LoVo (cell line): ENCODE measurements at regions not wholly inside any gene's neighbourhood (a gene's known extent, or its start where the extent isn't known, plus 50 kb on each side); places are given as distances from the start of the nearest gene placed in this dataset.
A peak's percentile ranks its signal among the peaks of the same experiment; 100 is the strongest.
"Not testable (repeated sequence)": the region's sequence is repeated elsewhere in the genome, so short reads cannot be mapped to it uniquely, and the experiment has no call there.

Experiments
- DNase-seq: peaks from one replicate; pipeline ENCODE4 v3.0.0-alpha.2; 2016; ENCODE audit warnings: low spot score

DNA sequence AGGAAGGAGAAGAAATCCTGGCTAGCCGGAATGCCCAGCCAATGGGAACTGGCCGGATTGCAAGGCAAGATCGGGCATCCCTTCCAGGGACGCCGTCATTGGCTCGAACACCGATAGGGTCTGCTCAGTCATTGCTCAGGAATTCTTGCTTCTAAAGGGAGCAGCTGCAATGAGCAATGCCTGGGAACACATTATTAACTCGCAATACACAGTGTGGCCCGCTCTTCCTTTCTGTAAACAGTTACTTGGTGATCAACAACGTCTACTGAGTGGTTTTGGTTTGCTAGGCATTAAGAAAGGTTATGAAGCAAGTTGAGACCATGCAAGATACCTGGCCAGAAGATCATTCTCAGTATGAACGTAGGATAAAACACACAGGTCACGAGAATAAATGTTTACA, 165.4 kb upstream of the CITED2 start:
- DNase-seq, result peak; percentile 58

- no peak for DNase-seq
These were observed 163.9 kb upstream of the CITED2 start for GRCh38 chr6:139538366-139538765.

- DNase-seq, result peak; percentile 61
These were observed 162.5 kb upstream of the CITED2 start for GRCh38 chr6:139536751-139537617.

DNA sequence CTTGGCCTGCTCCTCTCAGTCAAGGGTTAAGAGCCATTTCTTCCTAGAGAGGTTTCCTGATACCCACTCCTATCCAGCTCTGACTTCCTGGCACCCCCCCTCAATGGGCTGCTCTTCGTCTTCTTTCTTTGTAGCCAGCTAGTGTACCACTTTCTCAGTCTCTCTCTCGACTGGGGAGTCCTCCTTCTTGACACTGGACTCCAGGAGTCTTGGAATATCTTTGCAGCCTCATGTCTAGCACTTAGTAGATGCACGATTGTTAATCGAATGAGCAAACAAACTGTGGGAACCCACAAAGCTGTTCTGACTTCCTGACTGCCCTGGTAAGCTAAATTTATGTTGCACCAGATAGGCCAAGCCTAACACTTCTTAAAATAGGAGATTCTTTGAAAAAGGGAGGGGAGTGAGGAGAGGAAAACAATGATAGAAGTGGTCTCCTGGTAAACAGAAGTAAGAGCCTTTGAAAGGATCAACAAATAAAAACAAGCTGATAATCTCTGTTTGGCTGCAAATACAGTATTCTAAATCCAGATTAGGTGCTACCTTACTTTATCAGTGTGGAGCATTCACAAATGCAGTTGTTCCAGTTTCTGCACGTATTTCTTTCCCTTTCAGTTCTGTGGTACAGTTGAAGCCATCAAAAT, 160.1 kb upstream of the CITED2 start:
- peak; percentile 8 for DNase-seq

- peak; percentile 72 for DNase-seq
These were observed 159.4 kb upstream of the CITED2 start for GRCh38 chr6:139533573-139534471.

DNA sequence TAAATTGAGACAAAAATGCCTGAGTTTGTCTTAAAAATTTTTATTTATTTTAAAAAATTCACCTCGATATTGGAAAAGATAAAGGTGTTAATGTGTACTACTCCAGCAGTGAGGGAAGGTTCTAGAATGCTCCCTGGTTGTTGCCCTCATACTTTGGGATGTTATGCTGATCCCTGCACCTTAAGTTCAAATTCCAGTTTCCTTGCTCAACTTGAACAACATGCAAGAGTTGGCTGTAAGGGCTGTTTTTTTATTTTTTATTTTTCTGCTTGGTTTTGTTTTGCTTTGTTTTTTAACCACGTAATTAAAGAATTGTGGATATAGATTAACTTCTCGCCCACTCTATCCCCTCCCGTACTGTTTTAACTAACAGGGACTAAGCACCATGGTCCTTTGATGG, 158.7 kb upstream of the CITED2 start:
- no peak for DNase-seq

GRCh38 chr6:139531148-139532115, 157.0 kb upstream of the CITED2 start:
- DNase-seq, result no peak

- DNase-seq, result no peak
These were observed 156.1 kb upstream of the CITED2 start for GRCh38 chr6:139530561-139530960.

GRCh38 chr6:139529420-139529819, 155.0 kb upstream of the CITED2 start:
- DNase-seq, result no peak

DNA sequence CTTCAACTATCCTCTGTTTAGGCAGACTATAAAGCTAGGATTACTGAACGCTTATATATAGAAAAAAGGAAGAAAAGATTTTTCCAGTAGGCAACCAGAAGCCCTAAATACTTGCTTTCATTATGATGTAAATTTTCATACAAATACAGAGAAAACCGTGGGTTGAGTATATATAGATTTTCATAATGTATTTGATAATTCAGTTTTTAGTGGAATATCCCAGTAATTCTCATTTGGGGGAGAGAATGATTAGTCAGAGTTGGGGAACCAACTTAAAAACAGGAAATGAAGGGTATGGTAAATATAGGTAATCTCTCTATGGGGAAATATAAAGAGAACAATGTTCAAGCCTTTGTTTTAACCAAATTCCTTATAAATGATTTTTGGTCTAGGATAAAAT, 154.0 kb upstream of the CITED2 start:
- no peak for DNase-seq

GRCh38 chr6:139525415-139525814, 151.0 kb upstream of the CITED2 start:
- DNase-seq, result no peak

DNA sequence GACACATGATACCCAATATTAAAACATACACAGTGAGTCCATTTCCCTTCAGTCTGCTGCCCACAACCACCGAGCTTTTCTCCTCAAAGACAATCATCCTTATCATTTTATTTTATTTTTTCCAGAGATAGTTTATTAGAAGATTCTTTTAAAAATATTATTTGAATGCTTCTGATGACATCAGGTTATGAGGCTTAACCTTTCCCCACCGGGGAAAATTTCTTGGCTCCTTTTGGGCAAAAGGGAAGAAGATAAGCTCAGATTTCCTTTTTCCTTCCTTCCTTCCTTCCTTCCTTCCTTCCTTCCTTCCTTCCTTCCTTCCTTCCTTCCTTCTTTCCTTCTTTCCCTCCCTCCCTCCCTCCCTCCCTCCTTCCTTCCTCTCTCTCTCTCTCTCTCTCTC, 149.5 kb upstream of the CITED2 start:
- DNase-seq, result no peak

DNA sequence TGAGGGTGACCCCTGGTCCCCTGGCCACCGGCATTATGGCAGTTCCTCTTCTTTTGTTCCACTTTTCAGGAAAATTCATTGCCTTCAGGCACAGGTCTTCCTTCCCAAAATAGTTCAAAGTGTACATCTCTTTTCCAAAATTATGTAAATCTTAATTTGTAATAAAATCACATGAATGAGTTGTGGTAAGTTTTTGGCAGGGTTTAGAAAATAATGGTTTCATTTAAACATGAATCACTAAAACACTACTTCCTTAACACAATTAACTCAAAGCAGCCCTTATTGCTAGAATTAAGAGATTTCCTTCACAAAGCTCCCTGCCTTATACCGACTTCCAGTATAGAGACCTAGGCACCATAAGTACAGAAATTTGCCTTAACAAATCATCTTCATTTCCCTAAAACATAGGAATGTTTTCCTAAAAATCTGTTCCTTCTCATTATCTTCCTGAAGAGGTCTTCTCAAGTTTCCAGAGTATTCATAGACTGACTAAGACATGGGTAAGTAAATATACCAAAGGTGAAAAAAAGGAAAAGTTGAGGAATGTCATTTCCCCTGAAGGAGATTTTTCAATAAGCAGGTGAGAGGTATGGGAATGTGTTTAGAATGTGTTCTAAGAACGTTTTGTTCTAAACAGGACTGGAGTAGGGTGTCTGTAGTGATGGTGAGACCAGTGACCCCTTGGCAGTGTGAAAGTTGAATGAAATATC, 148.2 kb upstream of the CITED2 start:
- DNase-seq, result no peak

- DNase-seq, result no peak
These were observed 146.9 kb upstream of the CITED2 start for GRCh38 chr6:139521338-139521737.

GRCh38 chr6:139520321-139520768, 145.9 kb upstream of the CITED2 start:
- no peak for DNase-seq

DNA sequence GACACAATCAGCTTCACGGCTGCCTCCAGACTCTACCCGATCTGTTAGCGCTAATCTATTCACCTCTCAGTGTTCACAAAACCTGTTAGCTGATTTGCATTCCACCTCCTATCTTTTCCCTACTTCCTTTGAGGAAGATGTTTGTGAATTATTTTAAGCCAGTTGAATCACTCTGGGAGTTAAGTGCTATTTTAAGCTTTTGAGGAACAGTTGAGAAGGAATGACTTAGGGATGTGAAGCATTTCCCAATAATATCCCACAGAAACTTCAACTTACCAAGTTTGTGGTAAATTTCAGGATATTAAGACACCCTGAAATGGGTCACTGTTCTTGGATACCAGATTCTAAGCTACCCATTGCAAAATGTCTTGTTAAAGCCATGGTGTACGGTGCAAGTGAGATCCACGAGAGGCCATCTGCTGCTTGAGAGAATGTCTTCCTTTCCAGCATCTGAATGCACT, 145.2 kb upstream of the CITED2 start:
- no peak for DNase-seq

DNA sequence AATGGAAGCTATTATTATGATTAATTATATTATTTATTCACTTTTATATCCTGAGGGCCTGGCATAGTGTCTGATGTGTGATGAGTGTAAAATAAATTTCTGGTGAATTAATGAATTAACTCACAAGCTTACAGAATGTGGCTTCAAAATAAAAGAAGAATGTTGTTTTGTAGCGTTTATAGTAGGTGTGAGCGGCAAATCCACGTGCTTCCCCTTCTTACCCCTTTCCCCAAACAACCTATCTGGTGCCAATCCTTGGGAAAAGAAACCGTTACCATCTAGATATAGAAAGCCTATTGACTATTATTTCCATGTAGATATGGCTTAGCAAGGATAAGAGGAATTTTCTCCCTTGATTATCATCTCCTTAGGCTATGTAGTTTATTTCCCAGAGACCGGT, 144.6 kb upstream of the CITED2 start:
- no peak for DNase-seq

DNA sequence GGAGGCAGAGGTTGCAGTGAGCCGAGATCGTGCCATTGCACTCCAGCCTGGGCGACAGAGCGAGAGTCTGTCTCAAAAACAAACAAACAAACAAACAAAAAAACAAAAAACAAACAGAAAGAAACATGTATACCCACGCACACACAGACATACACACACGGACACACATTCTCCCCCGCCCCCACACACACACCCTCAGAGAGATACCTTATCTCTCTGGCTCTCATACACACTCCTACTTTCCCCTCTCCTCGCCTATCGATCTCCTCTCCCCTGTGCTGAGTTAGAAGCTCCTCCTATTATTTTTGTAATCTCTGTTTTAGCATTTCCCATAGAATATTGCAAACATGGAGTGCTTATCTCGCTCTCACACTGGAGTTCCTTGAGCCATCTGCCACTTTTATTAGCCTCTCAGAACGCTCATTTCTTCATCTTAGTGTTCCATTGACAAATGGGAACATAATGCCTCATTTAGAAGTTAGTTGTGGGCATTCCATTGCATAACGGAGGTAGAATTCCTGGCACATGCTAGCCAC, 144.2 kb upstream of the CITED2 start:
- DNase-seq, result no peak

- not testable (repeated sequence) for DNase-seq
These were observed 143.6 kb upstream of the CITED2 start for GRCh38 chr6:139517998-139518555.

GRCh38 chr6:139515511-139515910, 141.1 kb upstream of the CITED2 start:
- no peak for DNase-seq
